ENCODE measurements at regions not wholly inside any gene's neighbourhood (a gene's known extent, or its start where the extent isn't known, plus 50 kb on each side); places are given as distances from the start of the nearest gene placed in this dataset.

DNA sequence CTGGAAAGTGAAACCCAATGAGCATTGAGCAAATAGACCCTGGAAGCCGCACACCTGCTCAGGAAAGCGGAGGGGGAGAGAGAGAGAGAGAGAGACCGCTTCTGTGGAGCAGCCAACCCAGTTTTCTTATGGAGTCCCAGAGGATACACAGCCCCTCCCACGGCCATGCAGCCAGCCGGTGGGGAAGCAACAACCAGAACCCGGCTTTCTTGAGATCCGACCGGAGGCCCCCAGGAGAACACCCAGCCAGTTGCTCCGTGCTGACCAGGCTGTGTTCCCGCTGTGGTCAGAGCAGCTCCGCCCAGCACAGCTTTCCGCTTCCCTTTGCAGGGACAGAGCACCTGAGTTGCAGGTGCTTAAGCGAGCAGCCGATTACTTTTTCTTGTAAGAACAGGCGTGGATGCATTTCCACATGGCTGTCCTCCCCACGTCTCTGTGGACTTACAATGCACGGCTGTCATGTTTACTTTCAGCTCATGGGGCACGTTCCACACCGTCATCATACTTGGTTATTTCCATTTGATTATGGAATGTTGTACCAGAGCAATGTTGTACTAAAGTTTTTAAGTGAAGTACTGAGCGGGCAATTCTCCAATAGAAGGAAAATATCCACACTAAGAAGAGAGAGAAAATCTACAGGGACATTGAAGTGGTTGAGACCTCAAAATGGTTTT, 381.9 kb downstream of the THBS2 start:
- ChIA-PET POLR2A (no interaction called here), CTCF (no interaction called here)
- TF ChIP-seq L3MBTL2 (conservative IDR thresholded peaks at IDR 0.05) (no peak), ARNT (IDR thresholded peaks at IDR 0.05) (no peak), SUZ12 (IDR thresholded peaks at IDR 0.05) (no peak), ELF4 (IDR thresholded peaks at IDR 0.05) (no peak), ZNF384 (IDR thresholded peaks at IDR 0.05) (no peak), FOXK2 (IDR thresholded peaks at IDR 0.05) (no peak), CTBP1 (IDR thresholded peaks at IDR 0.05; ENCODE audit: borderline replicate concordance) (no peak), HDGF (IDR thresholded peaks at IDR 0.05; ENCODE audit: borderline replicate concordance) (no peak), TARDBP (IDR thresholded peaks at IDR 0.05) (no peak), LEF1 (IDR thresholded peaks at IDR 0.05; ENCODE audit: borderline replicate concordance) (no peak), FOXA1 (IDR thresholded peaks at IDR 0.05) (no peak), FOXM1 (IDR thresholded peaks at IDR 0.05; ENCODE audit: borderline replicate concordance) (no peak)
- TF ChIP-seq, protein P1, sequence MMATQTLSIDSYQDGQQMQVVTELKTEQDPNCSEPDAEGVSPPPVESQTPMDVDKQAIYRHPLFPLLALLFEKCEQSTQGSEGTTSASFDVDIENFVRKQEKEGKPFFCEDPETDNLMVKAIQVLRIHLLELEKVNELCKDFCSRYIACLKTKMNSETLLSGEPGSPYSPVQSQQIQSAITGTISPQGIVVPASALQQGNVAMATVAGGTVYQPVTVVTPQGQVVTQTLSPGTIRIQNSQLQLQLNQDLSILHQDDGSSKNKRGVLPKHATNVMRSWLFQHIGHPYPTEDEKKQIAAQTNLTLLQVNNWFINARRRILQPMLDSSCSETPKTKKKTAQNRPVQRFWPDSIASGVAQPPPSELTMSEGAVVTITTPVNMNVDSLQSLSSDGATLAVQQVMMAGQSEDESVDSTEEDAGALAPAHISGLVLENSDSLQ (IDR thresholded peaks at IDR 0.05) = no peak
- DNase-seq (ENCODE audit: extremely low spot score) = no peak

DNA sequence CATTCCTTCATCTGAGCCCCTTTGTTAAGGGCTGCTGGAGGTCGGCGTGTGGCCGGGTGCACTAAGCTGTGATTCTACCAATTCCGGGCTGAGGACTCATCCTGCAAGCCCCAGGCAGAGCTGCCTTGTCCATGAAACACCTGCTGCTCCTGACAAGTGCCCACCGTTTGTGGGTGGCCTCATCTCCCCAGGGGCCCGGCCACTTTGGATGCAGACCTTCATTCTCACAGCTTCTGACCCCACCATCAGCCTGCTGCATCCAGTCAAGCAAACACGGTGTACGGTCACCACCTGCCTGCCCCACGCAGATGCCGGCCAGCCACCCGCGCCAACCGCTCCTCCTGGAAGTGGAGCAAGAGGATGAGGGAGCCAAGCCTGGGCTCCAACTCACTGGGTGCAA, 382.7 kb downstream of the THBS2 start:
- POLR2A ChIA-PET = no interaction called here
- TF ChIP-seq SP1 (IDR thresholded peaks at IDR 0.05) = no peak

DNA sequence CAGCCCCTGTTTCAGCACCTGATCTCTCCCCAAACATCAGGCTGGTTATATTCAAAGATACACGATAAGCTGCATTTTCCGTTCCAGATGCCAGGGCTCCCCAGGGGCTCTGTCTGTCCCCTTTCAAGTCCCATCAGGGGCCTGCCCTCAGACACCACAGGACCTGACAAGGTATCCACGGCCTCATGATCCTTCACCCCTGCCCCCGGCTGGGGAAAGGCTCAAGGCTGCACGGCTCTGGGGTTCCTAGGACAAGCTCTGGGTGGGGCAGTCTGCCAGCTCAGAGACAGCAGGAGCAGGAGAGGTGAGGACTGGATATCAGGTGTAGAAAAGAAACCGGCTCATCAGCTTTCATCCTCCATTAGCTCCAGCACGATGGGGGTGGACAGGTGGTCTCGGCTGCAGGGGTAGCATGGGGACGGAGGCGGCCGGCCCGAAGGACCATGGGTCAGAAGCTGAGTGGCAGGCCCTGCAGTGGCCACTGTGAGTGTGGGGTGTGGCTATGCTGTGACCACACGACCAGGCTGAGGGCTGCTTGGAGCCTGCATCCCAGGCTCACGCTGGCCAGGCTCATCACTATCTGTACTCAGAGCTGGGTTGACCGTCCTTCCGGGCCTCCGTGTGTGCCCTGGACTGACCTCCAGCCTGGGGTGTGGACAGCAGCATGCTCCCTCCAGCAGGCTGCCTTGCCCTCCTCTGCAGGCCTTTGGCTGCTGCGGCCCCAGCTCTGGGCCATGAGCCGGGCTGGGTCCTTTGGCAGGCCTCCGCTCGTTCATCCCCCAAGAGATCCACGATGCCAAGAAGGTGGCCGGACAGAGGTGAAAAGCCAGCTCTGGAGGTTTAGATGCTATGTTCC, 386.2 kb downstream of the THBS2 start:
- TF ChIP-seq, protein P1 (IDR thresholded peaks at IDR 0.05) = no peak
- no peak for TF ChIP-seq FOXM1 (IDR thresholded peaks at IDR 0.05; ENCODE audit: borderline replicate concordance)
- ChIA-PET CTCF (no interaction called here), POLR2A (no interaction called here)
- no peak for DNase-seq (ENCODE audit: extremely low spot score)

More for the DNA sequence above, 382.7 kb downstream of the THBS2 start:
- no peak for DNase-seq (ENCODE audit: extremely low spot score)
- CTCF ChIA-PET = no interaction called here

DNA sequence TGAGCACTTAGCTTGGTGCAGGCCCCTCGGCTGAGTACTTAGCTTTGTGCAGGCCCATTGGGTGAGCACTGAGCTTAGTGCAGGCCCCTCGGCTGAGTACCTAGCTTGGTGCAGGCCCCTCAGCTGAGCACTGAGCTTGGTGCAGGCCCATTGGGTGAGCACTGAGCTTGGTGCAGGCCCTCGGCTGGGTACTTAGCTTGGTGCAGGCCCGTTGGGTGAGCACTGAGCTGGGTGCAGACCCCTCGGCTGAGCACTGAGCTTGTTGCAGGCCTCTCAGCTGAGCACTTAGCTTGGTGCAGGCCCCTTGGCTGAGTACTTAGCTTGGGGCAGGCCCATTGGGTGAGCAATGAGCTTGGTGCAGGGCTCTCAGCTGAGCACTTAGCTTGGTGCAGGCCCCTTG, 387.1 kb downstream of the THBS2 start:
- TF ChIP-seq, protein P1 (IDR thresholded peaks at IDR 0.05) = no peak
- TF ChIP-seq FOXA1 (IDR thresholded peaks at IDR 0.05) (no peak), TARDBP (IDR thresholded peaks at IDR 0.05) (no peak), HDGF (IDR thresholded peaks at IDR 0.05; ENCODE audit: borderline replicate concordance) (no peak), FOXM1 (IDR thresholded peaks at IDR 0.05; ENCODE audit: borderline replicate concordance) (no peak), BHLHE40 (IDR thresholded peaks at IDR 0.05; ENCODE audit: borderline replicate concordance) (no peak), SUZ12 (IDR thresholded peaks at IDR 0.05) (no peak), NFRKB (IDR thresholded peaks at IDR 0.05) (no peak), LEF1 (IDR thresholded peaks at IDR 0.05; ENCODE audit: borderline replicate concordance) (no peak), FOXK2 (IDR thresholded peaks at IDR 0.05) (no peak), ELF4 (IDR thresholded peaks at IDR 0.05) (no peak), SP1 (IDR thresholded peaks at IDR 0.05) (no peak), CTBP1 (IDR thresholded peaks at IDR 0.05; ENCODE audit: borderline replicate concordance) (no peak), L3MBTL2 (conservative IDR thresholded peaks at IDR 0.05) (no peak), ZNF384 (IDR thresholded peaks at IDR 0.05) (no peak), ARNT (IDR thresholded peaks at IDR 0.05) (no peak)
- CTCF ChIA-PET = interaction anchor here (0.6 kb wide), 1 partner anchor 17 kb away, joined by 4 read pairs; no protein-coding TSS in a partner anchor
- POLR2A ChIA-PET = no interaction called here
- DNase-seq (ENCODE audit: extremely low spot score) = no peak

DNA sequence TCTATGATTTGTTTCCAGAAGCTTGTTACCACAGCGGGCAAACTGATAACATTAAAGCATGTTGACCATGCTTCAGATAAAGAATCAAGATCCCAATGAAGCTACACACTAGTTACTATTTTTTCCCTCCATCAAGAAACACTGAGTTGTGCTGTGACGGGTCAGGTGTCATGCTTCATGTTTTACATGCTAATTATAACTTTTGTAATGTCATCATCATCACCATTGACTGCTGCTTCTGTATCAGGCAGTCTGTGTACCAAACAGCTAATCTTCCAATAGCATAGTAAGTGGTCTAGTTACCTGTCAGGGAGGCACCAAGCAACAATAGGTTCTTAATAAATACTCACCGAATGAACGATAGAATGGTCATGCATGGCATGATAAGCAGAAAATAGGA, 388.1 kb downstream of the THBS2 start:
- DNase-seq (ENCODE audit: extremely low spot score) = no peak
- TF ChIP-seq BHLHE40 (IDR thresholded peaks at IDR 0.05; ENCODE audit: borderline replicate concordance) (no peak), ARNT (IDR thresholded peaks at IDR 0.05) (no peak), LEF1 (IDR thresholded peaks at IDR 0.05; ENCODE audit: borderline replicate concordance) (no peak)
- POLR2A ChIA-PET = no interaction called here
- CTCF ChIA-PET = no interaction called here

DNA sequence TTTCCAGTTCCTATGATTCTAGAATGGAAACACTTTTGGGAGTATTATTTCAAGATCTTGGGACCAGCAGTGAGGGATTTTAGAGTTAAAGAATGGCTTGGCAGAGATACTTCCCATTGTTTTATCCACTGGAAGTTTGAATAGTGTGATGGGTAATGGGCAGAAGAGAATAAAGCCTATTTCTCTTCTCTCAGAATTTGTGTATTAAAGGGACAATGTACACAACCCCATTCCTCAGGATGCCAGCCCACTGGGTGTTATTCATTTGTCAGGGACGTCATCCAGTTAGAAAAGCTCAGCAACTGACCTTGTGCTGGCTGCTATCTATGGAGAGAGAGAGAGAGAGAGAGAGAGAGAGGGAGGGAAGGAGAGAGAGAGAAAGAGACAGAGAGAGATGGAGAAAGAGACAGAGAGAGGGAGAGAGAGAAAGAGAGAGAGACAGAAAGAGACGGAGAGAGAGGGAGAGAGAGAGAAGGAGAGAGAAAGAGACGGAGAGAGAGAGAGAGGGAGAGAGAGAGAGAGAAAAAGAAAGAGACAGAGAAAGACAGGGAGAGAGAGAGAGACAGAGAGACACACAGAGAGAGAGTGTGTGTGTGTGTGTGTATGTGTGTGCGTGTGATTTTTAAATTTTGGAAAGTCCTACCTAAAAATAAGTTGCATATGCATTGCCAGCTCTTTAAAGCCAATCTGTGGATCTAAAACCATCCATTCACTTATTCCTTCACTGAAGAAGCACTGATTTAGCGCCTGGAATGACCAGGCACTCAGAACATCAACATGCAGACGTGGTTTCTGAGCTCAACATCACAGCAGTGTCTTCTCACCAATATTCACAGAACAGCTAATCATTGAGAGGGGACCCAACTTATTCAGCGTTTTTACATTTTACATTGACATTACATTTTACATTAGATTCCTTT, 388.8 kb downstream of the THBS2 start:
- POLR2A ChIA-PET = no interaction called here
- TF ChIP-seq TARDBP (IDR thresholded peaks at IDR 0.05) = no peak
- TF ChIP-seq FOXM1 (IDR thresholded peaks at IDR 0.05; ENCODE audit: borderline replicate concordance) = no peak
- no peak for TF ChIP-seq HDGF (IDR thresholded peaks at IDR 0.05; ENCODE audit: borderline replicate concordance)
- no peak for TF ChIP-seq ELF4 (IDR thresholded peaks at IDR 0.05)
- TF ChIP-seq, protein P1 (IDR thresholded peaks at IDR 0.05) = no peak
- TF ChIP-seq FOXA1 (IDR thresholded peaks at IDR 0.05) = no peak
- TF ChIP-seq FOXK2 (IDR thresholded peaks at IDR 0.05) = no peak
- no peak for TF ChIP-seq SP1 (IDR thresholded peaks at IDR 0.05)
- no peak for TF ChIP-seq LEF1 (IDR thresholded peaks at IDR 0.05; ENCODE audit: borderline replicate concordance)
- no peak for TF ChIP-seq ARNT (IDR thresholded peaks at IDR 0.05)
- no peak for TF ChIP-seq L3MBTL2 (conservative IDR thresholded peaks at IDR 0.05)
- no peak for TF ChIP-seq NFRKB (IDR thresholded peaks at IDR 0.05)
- no peak for TF ChIP-seq SUZ12 (IDR thresholded peaks at IDR 0.05)
- TF ChIP-seq CTBP1 (IDR thresholded peaks at IDR 0.05; ENCODE audit: borderline replicate concordance) = no peak
- CTCF ChIA-PET = no interaction called here
- no peak for DNase-seq (ENCODE audit: extremely low spot score)
